Cardiac muscle cell (in vitro differentiated cells and primary cell): ENCODE measurements at regions not wholly inside any gene's neighbourhood (a gene's known extent, or its start where the extent isn't known, plus 50 kb on each side); places are given as distances from the start of the nearest gene placed in this dataset.

ENCODE experiments used
- DNase-seq, 2 donors: peaks; one replicate each; pipeline versions ENCODE4 v3.0.0 to v3.0.0-alpha.2; 2010 to 2017; ENCODE audit warnings: low read depth in 1 of 2, low spot score in 1 of 2
- H3K27ac ChIP-seq: fragments of 200-600 bp; sonication (generic); 2 replicates; pipeline ENCODE4 v1.5.1; 2016
- H3K27me3 ChIP-seq: fragments of 200-600 bp; sonication (generic); 2 replicates; pipeline ENCODE4 v1.6.0; 2016; ENCODE audit warnings: control low read depth
- H3K36me3 ChIP-seq: fragments of 200-600 bp; sonication (generic); 2 replicates; pipeline ENCODE4 v1.5.1; 2016; ENCODE audit warnings: control low read depth
- H3K4me1 ChIP-seq: fragments of 200-600 bp; sonication (generic); 2 replicates; pipeline ENCODE4 v1.8.1; 2017; ENCODE audit warnings: low read depth, mild to moderate bottlenecking, mixed run types
- H3K4me3 ChIP-seq: fragments of 200-600 bp; sonication (generic); 2 replicates; pipeline ENCODE4 v1.5.1; 2016; ENCODE audit warnings: mild to moderate bottlenecking
- H3K9me3 ChIP-seq: fragments of 200-600 bp; sonication (generic); 2 replicates; pipeline ENCODE4 v1.5.1; 2017; ENCODE audit warnings: low read depth, mild to moderate bottlenecking, control low read depth
- CTCF ChIP-seq: IDR thresholded peaks from 2 replicates; pipeline ENCODE4 v1.5.1; 2012; ENCODE audit warnings: low read depth, mild to moderate bottlenecking, low read length

GRCh38 chr13:79880818-79881217 lies 399.9 kb downstream of the NDFIP2 start:
- H3K4me3 ChIP-seq = no peak overlapping the region
- peak in 1 of 2 donors; percentile 47 for DNase-seq
- H3K4me1 ChIP-seq = no peaks in the 10 kb centered on the region
- no peaks in the 10 kb centered on the region for H3K27me3 ChIP-seq
- H3K27ac ChIP-seq = no peak overlapping the region
- no peaks in the 10 kb centered on the region for H3K9me3 ChIP-seq
- no peaks in the 10 kb centered on the region for H3K36me3 ChIP-seq
- TF ChIP-seq CTCF = no peak

DNA sequence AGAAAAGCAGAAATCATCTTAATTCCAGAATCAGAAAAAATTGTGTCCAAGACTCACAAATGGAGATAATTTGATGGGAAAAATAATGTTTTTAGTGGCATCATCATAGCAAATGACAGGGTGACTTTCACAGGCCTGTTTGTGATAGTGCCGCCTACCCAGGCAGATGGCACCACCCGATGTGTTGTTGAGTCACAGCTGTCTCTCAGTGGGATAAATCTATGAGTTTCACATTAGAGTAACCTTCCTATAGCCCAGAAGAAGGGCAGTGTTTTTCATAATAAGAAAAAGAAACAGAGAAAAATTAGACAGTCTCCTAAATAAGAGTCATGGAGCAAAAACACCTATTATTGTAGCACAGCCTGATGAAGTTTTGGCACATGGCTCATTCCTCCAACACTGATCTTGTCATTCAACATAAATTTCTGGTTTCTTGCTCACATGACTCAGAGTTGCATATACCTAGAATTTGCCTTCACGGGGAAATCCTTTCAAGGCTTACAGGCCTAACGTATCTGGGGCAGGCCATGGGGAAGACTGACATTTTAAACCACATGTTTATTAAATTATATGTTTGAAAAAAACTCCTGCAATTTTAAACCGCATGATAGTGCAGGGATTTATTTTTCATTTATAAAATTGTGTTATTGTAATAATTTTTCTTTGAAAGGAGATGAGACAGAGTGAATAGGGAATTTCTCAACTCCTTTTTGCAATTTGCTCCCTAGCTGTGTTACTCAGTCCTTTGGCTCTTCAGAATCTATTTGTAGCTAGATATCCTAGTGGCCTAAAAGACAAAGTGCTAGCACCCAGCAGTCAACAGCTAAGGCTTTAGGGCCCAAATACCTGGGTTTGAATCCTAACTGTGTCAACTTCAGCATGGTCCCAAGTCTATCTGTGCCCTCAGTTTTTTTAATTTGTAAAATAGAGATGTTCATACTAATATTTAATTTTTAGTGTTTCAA lies 393.7 kb downstream of the NDFIP2 start:
- no peak for DNase-seq
- no peak overlapping the region for H3K27ac ChIP-seq
- TF ChIP-seq CTCF = no peak

DNA sequence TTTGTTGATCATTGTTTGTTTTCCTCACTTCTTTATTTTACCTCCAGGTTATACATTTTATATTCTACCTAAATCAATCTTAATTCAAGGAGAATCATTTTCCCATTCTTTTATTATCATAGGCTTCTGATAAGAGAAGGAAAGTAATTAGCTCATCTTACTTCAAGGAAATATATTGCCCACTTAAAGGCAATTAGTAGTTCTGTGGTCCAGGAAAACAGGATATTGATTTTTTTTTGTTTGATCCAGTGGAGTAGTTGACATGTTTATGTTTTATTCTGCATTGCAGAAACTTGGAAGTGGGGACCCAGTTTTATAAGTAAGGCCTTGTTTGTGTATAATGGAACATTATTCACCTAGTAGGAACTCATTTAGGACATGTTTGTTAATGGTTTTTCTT lies 390.6 kb downstream of the NDFIP2 start:
- Histone ChIP-seq H3K36me3 (no peaks in the 10 kb centered on the region), H3K27ac (no peak overlapping the region), H3K9me3 (no peaks in the 10 kb centered on the region), H3K4me3 (no peak overlapping the region), H3K4me1 (peaks cover 4% of the 10 kb centered on the region), H3K27me3 (no peaks in the 10 kb centered on the region)
- no peak for TF ChIP-seq CTCF
- DNase-seq = no peak

More for the DNA sequence above, 393.7 kb downstream of the NDFIP2 start:
- Histone ChIP-seq H3K4me3 (no peak overlapping the region), H3K27me3 (no peaks in the 10 kb centered on the region), H3K4me1 (no peaks in the 10 kb centered on the region), H3K9me3 (no peaks in the 10 kb centered on the region), H3K36me3 (no peaks in the 10 kb centered on the region)

DNA sequence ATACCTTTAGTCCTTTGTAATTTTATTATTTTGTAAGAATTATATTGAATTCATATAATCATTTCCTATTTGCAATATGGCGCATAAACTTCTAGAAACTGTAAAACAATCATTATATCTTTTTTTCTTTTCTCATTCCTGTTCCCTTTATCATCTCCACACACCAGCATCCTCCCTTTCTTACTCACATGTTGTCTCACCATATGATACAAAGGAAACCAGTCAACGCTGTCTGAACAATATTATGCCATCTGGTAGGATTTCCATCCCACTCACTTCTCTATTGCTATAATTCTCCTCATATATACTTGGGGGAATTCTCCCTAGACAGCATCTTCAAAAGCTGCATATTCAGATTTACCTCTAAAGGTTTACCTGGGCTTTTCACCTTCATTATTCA lies 389.8 kb downstream of the NDFIP2 start:
- Histone ChIP-seq H3K27me3 (no peaks in the 10 kb centered on the region), H3K9me3 (no peaks in the 10 kb centered on the region), H3K36me3 (no peaks in the 10 kb centered on the region), H3K27ac (no peak overlapping the region), H3K4me1 (peaks cover 4% of the 10 kb centered on the region), H3K4me3 (no peak overlapping the region)
- DNase-seq = no peak
- TF ChIP-seq CTCF = no peak

DNA sequence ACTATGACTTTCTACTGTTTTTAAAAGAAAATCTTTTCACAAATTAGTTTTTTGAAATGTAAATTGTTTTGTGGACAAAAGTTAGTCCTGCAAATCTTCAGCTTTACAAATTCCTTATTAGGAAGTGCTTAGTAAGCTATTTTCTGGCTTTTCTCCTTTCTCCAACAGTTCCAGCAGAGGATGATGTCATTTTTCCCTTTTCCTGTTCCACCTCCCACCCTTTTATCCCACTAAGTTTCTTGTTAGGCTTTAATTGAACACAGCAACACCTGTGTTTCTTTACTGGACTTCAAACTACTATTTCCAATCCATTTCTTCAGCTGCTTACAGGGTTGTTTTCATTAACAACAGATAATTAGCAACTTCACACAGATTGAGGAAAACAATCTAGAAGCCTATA lies 389.2 kb downstream of the NDFIP2 start:
- Histone ChIP-seq H3K36me3 (no peaks in the 10 kb centered on the region), H3K4me3 (no peak overlapping the region), H3K27ac (no peak overlapping the region), H3K9me3 (no peaks in the 10 kb centered on the region), H3K4me1 (peaks cover 5% of the 10 kb centered on the region), H3K27me3 (no peaks in the 10 kb centered on the region)
- DNase-seq = peak in 1 of 2 donors; percentile 35
- TF ChIP-seq CTCF = no peak
